ENCODE measurements at regions not wholly inside any gene's neighbourhood (a gene's known extent, or its start where the extent isn't known, plus 50 kb on each side); places are given as distances from the start of the nearest gene placed in this dataset.

GRCh38 chr20:10724449-10725173 is 50.8 kb upstream of the JAG1 start:
- no peak overlapping the region for H3K4me3 ChIP-seq (ENCODE audit: low read length in 2 of 2)
- 94% methylated on average over 6 of the region's 6 CpGs for WGBS

GRCh38 chr20:10728873-10729670 is 55.3 kb upstream of the JAG1 start:
- Histone ChIP-seq H3K4me3 (ENCODE audit: low read length in 2 of 2) (no peak overlapping the region), H3K27ac (ENCODE audit: low read depth in 1 of 2, low read length in 1 of 2) (no peak overlapping the region), H3K27me3 (ENCODE audit: control insufficient read depth in 2 of 2, insufficient read depth in 1 of 2, low read length in 1 of 2) (no peaks in the 10 kb centered on the region), H3K36me3 (ENCODE audit: control insufficient read depth in 2 of 2, insufficient read depth in 2 of 2, low read length in 1 of 2) (no peaks in the 10 kb centered on the region), H3K9me3 (ENCODE audit: control insufficient read depth in 2 of 2, insufficient read depth in 1 of 2, low read length in 1 of 2) (no peaks in the 10 kb centered on the region), H3K4me1 (ENCODE audit: control insufficient read depth in 2 of 2, insufficient read depth in 2 of 2, low read length in 2 of 2) (no peaks in the 10 kb centered on the region)
- no peak for DNase-seq (ENCODE audit: low read depth in 6 of 9, low spot score in 9 of 9)
- WGBS, result 95% methylated on average over 8 of the region's 8 CpGs

More at GRCh38 chr20:10724449-10725173, 50.8 kb upstream of the JAG1 start:
- Histone ChIP-seq H3K9me3 (ENCODE audit: control insufficient read depth in 2 of 2, insufficient read depth in 1 of 2, low read length in 1 of 2) (no peaks in the 10 kb centered on the region), H3K4me1 (ENCODE audit: control insufficient read depth in 2 of 2, insufficient read depth in 2 of 2, low read length in 2 of 2) (no peaks in the 10 kb centered on the region), H3K36me3 (ENCODE audit: control insufficient read depth in 2 of 2, insufficient read depth in 2 of 2, low read length in 1 of 2) (no peaks in the 10 kb centered on the region), H3K27ac (ENCODE audit: low read depth in 1 of 2, low read length in 1 of 2) (no peak overlapping the region), H3K27me3 (ENCODE audit: control insufficient read depth in 2 of 2, insufficient read depth in 1 of 2, low read length in 1 of 2) (no peaks in the 10 kb centered on the region)
- no peak for DNase-seq (ENCODE audit: low read depth in 6 of 9, low spot score in 9 of 9)

GRCh38 chr20:10729785-10730184 is 56.0 kb upstream of the JAG1 start:
- Histone ChIP-seq H3K27me3 (ENCODE audit: control insufficient read depth in 2 of 2, insufficient read depth in 1 of 2, low read length in 1 of 2) (no peaks in the 10 kb centered on the region), H3K36me3 (ENCODE audit: control insufficient read depth in 2 of 2, insufficient read depth in 2 of 2, low read length in 1 of 2) (no peaks in the 10 kb centered on the region)
- DNase-seq (ENCODE audit: low read depth in 6 of 9, low spot score in 9 of 9), result no peak

GRCh38 chr20:10730629-10731183 is 56.9 kb upstream of the JAG1 start:
- Histone ChIP-seq H3K27ac (ENCODE audit: low read depth in 1 of 2, low read length in 1 of 2) (no peak overlapping the region), H3K27me3 (ENCODE audit: control insufficient read depth in 2 of 2, insufficient read depth in 1 of 2, low read length in 1 of 2) (no peaks in the 10 kb centered on the region), H3K4me1 (ENCODE audit: control insufficient read depth in 2 of 2, insufficient read depth in 2 of 2, low read length in 2 of 2) (no peaks in the 10 kb centered on the region), H3K36me3 (ENCODE audit: control insufficient read depth in 2 of 2, insufficient read depth in 2 of 2, low read length in 1 of 2) (no peaks in the 10 kb centered on the region), H3K9me3 (ENCODE audit: control insufficient read depth in 2 of 2, insufficient read depth in 1 of 2, low read length in 1 of 2) (no peaks in the 10 kb centered on the region), H3K4me3 (ENCODE audit: low read length in 2 of 2) (no peak overlapping the region)
- WGBS, result 93% methylated on average over 1 of the region's 1 CpG
- DNase-seq (ENCODE audit: low read depth in 6 of 9, low spot score in 9 of 9), result no peak

More at GRCh38 chr20:10729785-10730184, 56.0 kb upstream of the JAG1 start:
- Histone ChIP-seq H3K4me3 (ENCODE audit: low read length in 2 of 2) (no peak overlapping the region), H3K4me1 (ENCODE audit: control insufficient read depth in 2 of 2, insufficient read depth in 2 of 2, low read length in 2 of 2) (no peaks in the 10 kb centered on the region), H3K9me3 (ENCODE audit: control insufficient read depth in 2 of 2, insufficient read depth in 1 of 2, low read length in 1 of 2) (no peaks in the 10 kb centered on the region), H3K27ac (ENCODE audit: low read depth in 1 of 2, low read length in 1 of 2) (no peak overlapping the region)

- H3K4me3 ChIP-seq (ENCODE audit: low read length in 2 of 2), result no peak overlapping the region
- H3K27me3 ChIP-seq (ENCODE audit: control insufficient read depth in 2 of 2, insufficient read depth in 1 of 2, low read length in 1 of 2), result no peaks in the 10 kb centered on the region
- no peak overlapping the region for H3K27ac ChIP-seq (ENCODE audit: low read depth in 1 of 2, low read length in 1 of 2)
- 76% methylated on average over 6 of the region's 6 CpGs for WGBS
- H3K4me1 ChIP-seq (ENCODE audit: control insufficient read depth in 2 of 2, insufficient read depth in 2 of 2, low read length in 2 of 2), result no peaks in the 10 kb centered on the region
- DNase-seq (ENCODE audit: low read depth in 6 of 9, low spot score in 9 of 9), result no peak
- no peaks in the 10 kb centered on the region for H3K36me3 ChIP-seq (ENCODE audit: control insufficient read depth in 2 of 2, insufficient read depth in 2 of 2, low read length in 1 of 2)
- no peaks in the 10 kb centered on the region for H3K9me3 ChIP-seq (ENCODE audit: control insufficient read depth in 2 of 2, insufficient read depth in 1 of 2, low read length in 1 of 2)
Observed at GRCh38 chr20:10731190-10731965, 57.6 kb upstream of the JAG1 start.

- H3K36me3 ChIP-seq (ENCODE audit: control insufficient read depth in 2 of 2, insufficient read depth in 2 of 2, low read length in 1 of 2), result no peaks in the 10 kb centered on the region
- no peak for DNase-seq (ENCODE audit: low read depth in 6 of 9, low spot score in 9 of 9)
- H3K9me3 ChIP-seq (ENCODE audit: control insufficient read depth in 2 of 2, insufficient read depth in 1 of 2, low read length in 1 of 2), result no peaks in the 10 kb centered on the region
- no peak overlapping the region for H3K4me3 ChIP-seq (ENCODE audit: low read length in 2 of 2)
- no peaks in the 10 kb centered on the region for H3K27me3 ChIP-seq (ENCODE audit: control insufficient read depth in 2 of 2, insufficient read depth in 1 of 2, low read length in 1 of 2)
- no peaks in the 10 kb centered on the region for H3K4me1 ChIP-seq (ENCODE audit: control insufficient read depth in 2 of 2, insufficient read depth in 2 of 2, low read length in 2 of 2)
- no peak overlapping the region for H3K27ac ChIP-seq (ENCODE audit: low read depth in 1 of 2, low read length in 1 of 2)
- 94% methylated on average over 1 of the region's 1 CpG for WGBS
Observed at GRCh38 chr20:10733122-10733521, 59.3 kb upstream of the JAG1 start.

- 84% methylated on average over 14 of the region's 14 CpGs for WGBS
- Histone ChIP-seq H3K9me3 (ENCODE audit: control insufficient read depth in 2 of 2, insufficient read depth in 1 of 2, low read length in 1 of 2) (no peaks in the 10 kb centered on the region), H3K36me3 (ENCODE audit: control insufficient read depth in 2 of 2, insufficient read depth in 2 of 2, low read length in 1 of 2) (no peaks in the 10 kb centered on the region), H3K27me3 (ENCODE audit: control insufficient read depth in 2 of 2, insufficient read depth in 1 of 2, low read length in 1 of 2) (no peaks in the 10 kb centered on the region), H3K4me3 (ENCODE audit: low read length in 2 of 2) (no peak overlapping the region), H3K27ac (ENCODE audit: low read depth in 1 of 2, low read length in 1 of 2) (no peak overlapping the region), H3K4me1 (ENCODE audit: control insufficient read depth in 2 of 2, insufficient read depth in 2 of 2, low read length in 2 of 2) (no peaks in the 10 kb centered on the region)
- no peak for DNase-seq (ENCODE audit: low read depth in 6 of 9, low spot score in 9 of 9)
Observed at GRCh38 chr20:10735195-10735949, 61.6 kb upstream of the JAG1 start.

GRCh38 chr20:10739134-10739533 is 65.3 kb upstream of the JAG1 start:
- Histone ChIP-seq H3K4me1 (ENCODE audit: control insufficient read depth in 2 of 2, insufficient read depth in 2 of 2, low read length in 2 of 2) (no peaks in the 10 kb centered on the region), H3K4me3 (ENCODE audit: low read length in 2 of 2) (no peak overlapping the region), H3K27ac (ENCODE audit: low read depth in 1 of 2, low read length in 1 of 2) (no peak overlapping the region), H3K9me3 (ENCODE audit: control insufficient read depth in 2 of 2, insufficient read depth in 1 of 2, low read length in 1 of 2) (no peaks in the 10 kb centered on the region), H3K36me3 (ENCODE audit: control insufficient read depth in 2 of 2, insufficient read depth in 2 of 2, low read length in 1 of 2) (no peaks in the 10 kb centered on the region), H3K27me3 (ENCODE audit: control insufficient read depth in 2 of 2, insufficient read depth in 1 of 2, low read length in 1 of 2) (no peaks in the 10 kb centered on the region)
- 79% methylated on average over 1 of the region's 1 CpG for WGBS
- no peak for DNase-seq (ENCODE audit: low read depth in 6 of 9, low spot score in 9 of 9)
